PFSK-1 (cell line): ENCODE measurements at regions not wholly inside any gene's neighbourhood (a gene's known extent, or its start where the extent isn't known, plus 50 kb on each side); places are given as distances from the start of the nearest gene placed in this dataset.

Experiments used
- FOXP2 ChIP-seq: optimal IDR thresholded peaks from 2 replicates; pipeline ENCODE3; 2011; ENCODE audit warnings: borderline replicate concordance, control low read depth, inconsistent platforms; ENCODE audit not compliant: insufficient read depth; ENCODE audit errors: extremely low read length, extremely low read depth
- POLR2AphosphoS5 ChIP-seq: IDR thresholded peaks from 2 replicates; pipeline ENCODE4 v1.6.1; 2012; ENCODE audit warnings: low read depth, mild to moderate bottlenecking, control low read depth, low read length, moderate library complexity
- REST ChIP-seq, 2 experiments: IDR thresholded peaks; 2 replicates each; pipeline versions ENCODE4 v1.6.1 to v1.8.0; 2011 to 2012; ENCODE audit warnings: low read depth in 2 of 2, low read length in 2 of 2, control low read depth in 1 of 2, inconsistent platforms in 1 of 2, mild to moderate bottlenecking in 1 of 2, moderate library complexity in 1 of 2; ENCODE audit not compliant: insufficient read depth in 1 of 2
- SIN3A ChIP-seq: IDR thresholded peaks from 2 replicates; pipeline ENCODE4 v1.6.1; 2012; ENCODE audit warnings: mild to moderate bottlenecking, low read length, moderate library complexity, borderline replicate concordance; ENCODE audit not compliant: insufficient read depth
- TAF1 ChIP-seq: IDR thresholded peaks from 2 replicates; pipeline ENCODE4 v1.6.1; 2012; ENCODE audit warnings: low read length, control low read depth, borderline replicate concordance; ENCODE audit not compliant: insufficient read depth

GRCh38 chr2:215670396-215670795 is 234.5 kb upstream of the FN1 start:
- TF ChIP-seq SIN3A, result no peak

GRCh38 chr2:215668378-215668775 is 232.5 kb upstream of the FN1 start:
- TF ChIP-seq POLR2AphosphoS5 (no peak), FOXP2 (no peak), SIN3A (no peak), TAF1 (no peak), REST (IDR thresholded peaks at IDR 0.05; ENCODE audit: insufficient read depth in 1 of 2, low read depth in 2 of 2, low read length in 2 of 2) (no peak)

GRCh38 chr2:215667585-215668377 is 231.9 kb upstream of the FN1 start:
- TF ChIP-seq SIN3A, result no peak

- no peak for TF ChIP-seq REST (IDR thresholded peaks at IDR 0.05; ENCODE audit: insufficient read depth in 1 of 2, low read depth in 2 of 2, low read length in 2 of 2)
- no peak for TF ChIP-seq SIN3A
- TF ChIP-seq FOXP2, result no peak
- no peak for TF ChIP-seq POLR2AphosphoS5
- no peak for TF ChIP-seq TAF1
These were observed 229.1 kb upstream of the FN1 start for GRCh38 chr2:215664847-215665525.

GRCh38 chr2:215662715-215663114 is 226.8 kb upstream of the FN1 start:
- TF ChIP-seq REST (IDR thresholded peaks at IDR 0.05; ENCODE audit: insufficient read depth in 1 of 2, low read depth in 2 of 2, low read length in 2 of 2), result no peak
- no peak for TF ChIP-seq FOXP2
- no peak for TF ChIP-seq TAF1
- no peak for TF ChIP-seq SIN3A
- TF ChIP-seq POLR2AphosphoS5, result no peak

GRCh38 chr2:215660687-215661086 is 224.8 kb upstream of the FN1 start:
- TF ChIP-seq TAF1, result no peak
- no peak for TF ChIP-seq SIN3A
- no peak for TF ChIP-seq POLR2AphosphoS5
- TF ChIP-seq REST (IDR thresholded peaks at IDR 0.05; ENCODE audit: insufficient read depth in 1 of 2, low read depth in 2 of 2, low read length in 2 of 2), result no peak
- TF ChIP-seq FOXP2, result no peak
